GM21825 (cell line): ENCODE measurements at regions not wholly inside any gene's neighbourhood (a gene's known extent, or its start where the extent isn't known, plus 50 kb on each side); places are given as distances from the start of the nearest gene placed in this dataset.

Source experiments
- ATAC-seq: cut with Tn5 transposase; IDR thresholded peaks from one replicate; pipeline ENCODE4 v1.9.1; 2021; ENCODE audit warnings: mild to moderate bottlenecking, moderate library complexity; ENCODE audit not compliant: unreplicated experiment

GRCh38 chr11:80136991-80137390, 696.2 kb upstream of the TENM4 start:
- no peak for ATAC-seq

GRCh38 chr11:80129396-80129795, 688.6 kb upstream of the TENM4 start:
- ATAC-seq, result no peak

- no peak for ATAC-seq
These were observed 681.4 kb upstream of the TENM4 start for GRCh38 chr11:80122211-80122610.

GRCh38 chr11:80118073-80118472, 677.2 kb upstream of the TENM4 start:
- no peak for ATAC-seq

GRCh38 chr11:80116796-80117195, 676.0 kb upstream of the TENM4 start:
- ATAC-seq, result no peak

GRCh38 chr11:80109652-80110051, 668.8 kb upstream of the TENM4 start:
- ATAC-seq, result no peak

GRCh38 chr11:80109031-80109430, 668.2 kb upstream of the TENM4 start:
- ATAC-seq, result no peak

- no peak for ATAC-seq
These were observed 666.6 kb upstream of the TENM4 start for GRCh38 chr11:80107415-80107814.

- no peak for ATAC-seq
These were observed 663.4 kb upstream of the TENM4 start for GRCh38 chr11:80104191-80104590.

GRCh38 chr11:80103142-80103859, 662.5 kb upstream of the TENM4 start:
- ATAC-seq, result no peak

GRCh38 chr11:80097146-80097545, 656.3 kb upstream of the TENM4 start:
- ATAC-seq, result no peak

- no peak for ATAC-seq
These were observed 655.9 kb upstream of the TENM4 start for GRCh38 chr11:80096736-80097135.

GRCh38 chr11:80086496-80087055, 645.7 kb upstream of the TENM4 start:
- ATAC-seq, result no peak

- no peak for ATAC-seq
These were observed 644.7 kb upstream of the TENM4 start for GRCh38 chr11:80085563-80085962.

- no peak for ATAC-seq
These were observed 643.8 kb upstream of the TENM4 start for GRCh38 chr11:80084608-80085007.

- no peak for ATAC-seq
These were observed 642.7 kb upstream of the TENM4 start for GRCh38 chr11:80083531-80083951.

- ATAC-seq, result no peak
These were observed 641.6 kb upstream of the TENM4 start for GRCh38 chr11:80082406-80082805.

- no peak for ATAC-seq
These were observed 636.3 kb upstream of the TENM4 start for GRCh38 chr11:80077113-80077512.

GRCh38 chr11:80074837-80075236, 634.0 kb upstream of the TENM4 start:
- ATAC-seq, result no peak

- no peak for ATAC-seq
These were observed 625.5 kb upstream of the TENM4 start for GRCh38 chr11:80066291-80066690.

GRCh38 chr11:80065086-80065485, 624.3 kb upstream of the TENM4 start:
- no peak for ATAC-seq

- ATAC-seq, result no peak
These were observed 620.2 kb upstream of the TENM4 start for GRCh38 chr11:80061056-80061455.
